ENCODE measurements at regions not wholly inside any gene's neighbourhood (a gene's known extent, or its start where the extent isn't known, plus 50 kb on each side); places are given as distances from the start of the nearest gene placed in this dataset.

GRCh38 chr20:7516621-7517111, 423.6 kb downstream of the HAO1 start:
- no peak overlapping the region for H3K4me3 ChIP-seq
- no peaks in the 10 kb centered on the region for H3K27me3 ChIP-seq
- TF ChIP-seq POLR2A (IDR thresholded peaks at IDR 0.05) (no peak), CTCF (IDR thresholded peaks at IDR 0.05) (no peak)
- no peaks in the 10 kb centered on the region for H3K4me1 ChIP-seq
- no peak overlapping the region for H3K27ac ChIP-seq
- H3K36me3 ChIP-seq: no peaks in the 10 kb centered on the region
- DNase-seq: no peak
- H3K9me3 ChIP-seq: no peaks in the 10 kb centered on the region

DNA sequence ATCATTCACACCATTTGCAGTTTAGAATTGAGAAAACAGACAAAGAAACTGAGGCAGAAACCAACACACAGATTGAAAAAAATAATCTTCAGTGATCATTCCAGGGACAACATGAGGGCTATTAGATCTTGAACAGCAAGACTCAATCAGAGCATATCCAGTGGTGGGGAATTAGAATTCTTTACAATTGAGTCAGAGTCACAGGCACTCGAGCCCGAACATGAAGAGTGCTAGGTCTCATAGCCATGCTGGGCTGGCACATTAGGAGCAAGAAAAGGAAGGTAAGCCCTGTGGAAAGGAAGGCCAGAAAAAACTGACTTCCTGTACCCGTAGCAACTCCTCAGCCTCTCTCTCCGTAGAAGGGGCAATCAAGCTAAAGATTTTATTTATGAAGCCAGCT, 419.9 kb downstream of the HAO1 start:
- Histone ChIP-seq H3K4me1 (no peaks in the 10 kb centered on the region), H3K36me3 (no peaks in the 10 kb centered on the region), H3K4me3 (no peak overlapping the region), H3K27me3 (no peaks in the 10 kb centered on the region), H3K9me3 (no peaks in the 10 kb centered on the region), H3K27ac (no peak overlapping the region)
- DNase-seq: no peak
- TF ChIP-seq CTCF (IDR thresholded peaks at IDR 0.05) (no peak), POLR2A (IDR thresholded peaks at IDR 0.05) (no peak)

DNA sequence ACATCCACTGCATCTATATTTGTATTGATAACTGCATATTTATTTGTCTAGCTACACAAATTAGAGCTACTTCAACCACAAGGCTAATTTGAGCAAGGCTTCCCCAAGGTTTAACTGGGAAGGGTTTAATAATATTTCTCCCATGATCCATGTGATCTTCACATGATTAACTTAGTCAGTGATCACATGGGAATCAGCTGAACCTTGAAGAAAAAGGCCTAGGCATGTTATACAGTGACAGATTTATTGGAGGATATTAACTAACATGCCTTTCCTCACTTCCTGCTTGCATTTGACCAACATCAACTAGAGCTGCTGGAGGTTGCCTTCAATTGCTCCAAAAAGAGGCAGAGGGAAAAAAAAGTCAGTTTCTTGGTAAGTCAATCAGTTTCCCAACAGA, 417.0 kb downstream of the HAO1 start:
- DNase-seq: no peak
- Histone ChIP-seq H3K4me1 (no peaks in the 10 kb centered on the region), H3K36me3 (no peaks in the 10 kb centered on the region), H3K4me3 (no peak overlapping the region), H3K9me3 (no peaks in the 10 kb centered on the region), H3K27ac (no peak overlapping the region), H3K27me3 (no peaks in the 10 kb centered on the region)
- TF ChIP-seq POLR2A (IDR thresholded peaks at IDR 0.05): no peak
- no peak for TF ChIP-seq CTCF (IDR thresholded peaks at IDR 0.05)

DNA sequence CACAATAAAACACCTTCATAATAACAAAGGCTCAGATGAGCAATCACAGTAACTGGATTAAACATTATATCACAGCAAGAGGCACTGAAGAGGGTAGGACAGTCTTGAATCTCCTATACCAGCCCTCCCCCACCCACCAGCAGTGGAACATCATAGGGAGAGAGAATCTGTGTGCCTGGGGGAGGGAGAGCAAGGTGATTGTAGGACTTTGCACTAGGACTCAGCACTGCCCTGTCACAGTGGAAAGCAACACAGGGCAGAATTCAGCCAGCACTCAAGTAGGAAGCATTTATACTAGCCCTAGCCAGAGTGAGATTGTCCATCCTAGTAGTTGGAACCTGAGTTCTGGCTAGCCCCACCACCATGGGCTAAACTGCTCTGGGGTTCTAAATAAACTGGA, 400.2 kb downstream of the HAO1 start:
- Histone ChIP-seq H3K27ac (no peak overlapping the region), H3K4me1 (no peaks in the 10 kb centered on the region), H3K27me3 (no peaks in the 10 kb centered on the region), H3K36me3 (no peaks in the 10 kb centered on the region), H3K9me3 (no peaks in the 10 kb centered on the region), H3K4me3 (no peak overlapping the region)
- DNase-seq: no peak
- no peak for TF ChIP-seq POLR2A (IDR thresholded peaks at IDR 0.05)
- no peak for TF ChIP-seq CTCF (IDR thresholded peaks at IDR 0.05)

DNA sequence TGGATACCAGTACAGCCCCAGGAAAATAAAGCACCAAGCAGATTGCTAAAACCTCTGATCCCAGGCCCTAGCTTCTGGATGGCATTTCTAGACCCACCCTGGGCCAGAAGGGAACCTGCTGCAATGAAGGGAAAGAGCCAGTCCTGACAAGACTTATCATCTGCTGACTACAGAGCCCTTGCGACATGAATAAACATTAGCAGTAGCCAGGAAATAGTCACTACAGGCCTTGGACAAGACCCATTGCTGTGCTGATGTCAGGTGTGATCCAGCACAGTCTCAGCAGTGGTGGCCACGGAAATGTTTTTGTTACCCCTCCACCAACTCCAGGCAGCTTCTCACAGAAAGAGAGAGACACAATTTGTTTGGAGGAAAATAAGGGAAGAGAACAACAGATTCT, 399.3 kb downstream of the HAO1 start:
- H3K9me3 ChIP-seq: no peaks in the 10 kb centered on the region
- TF ChIP-seq POLR2A (IDR thresholded peaks at IDR 0.05) (no peak), CTCF (IDR thresholded peaks at IDR 0.05) (no peak)
- H3K27me3 ChIP-seq: no peaks in the 10 kb centered on the region
- H3K4me1 ChIP-seq: no peaks in the 10 kb centered on the region
- no peaks in the 10 kb centered on the region for H3K36me3 ChIP-seq
- no peak for DNase-seq
- H3K27ac ChIP-seq: no peak overlapping the region
- H3K4me3 ChIP-seq: no peak overlapping the region

GRCh38 chr20:7571101-7571500, 369.2 kb downstream of the HAO1 start:
- TF ChIP-seq POLR2A (IDR thresholded peaks at IDR 0.05): no peak
- no peak for TF ChIP-seq CTCF (IDR thresholded peaks at IDR 0.05)
- Histone ChIP-seq H3K27ac (no peak overlapping the region), H3K4me3 (no peak overlapping the region), H3K9me3 (no peaks in the 10 kb centered on the region), H3K36me3 (no peaks in the 10 kb centered on the region), H3K27me3 (no peaks in the 10 kb centered on the region), H3K4me1 (no peaks in the 10 kb centered on the region)
- no peak for DNase-seq

All from Peyer's patch (tissue), 4 donors.